ENCODE measurements at regions not wholly inside any gene's neighbourhood (a gene's known extent, or its start where the extent isn't known, plus 50 kb on each side); places are given as distances from the start of the nearest gene placed in this dataset.
"Not testable (repeated sequence)": the region's sequence is repeated elsewhere in the genome, so short reads cannot be mapped to it uniquely, and the experiment has no call there.

DNA sequence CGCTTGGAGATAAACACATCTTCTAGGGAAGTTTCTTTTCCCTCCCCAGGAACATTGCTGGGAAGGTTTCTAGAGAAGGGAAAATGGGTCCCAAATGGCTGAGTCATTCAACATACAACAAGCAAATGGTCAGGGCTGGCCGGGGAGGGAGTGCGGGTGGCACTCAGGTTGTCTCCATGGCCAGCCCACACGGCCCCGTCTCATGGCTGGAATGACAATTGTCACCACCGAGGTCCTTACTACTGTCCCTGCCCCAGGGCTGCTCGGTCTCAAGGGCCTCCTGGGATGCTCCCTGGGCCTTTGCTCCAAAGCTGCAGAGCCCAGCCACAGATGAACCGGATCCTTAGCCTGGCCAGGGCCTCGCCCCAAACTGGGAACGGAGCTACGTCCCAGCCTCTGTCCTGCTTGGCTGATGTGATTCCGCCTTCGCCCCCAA, 121.9 kb downstream of the FGF18 start:
- no peak overlapping the region for H3K4me3 ChIP-seq (ENCODE audit: low read depth, low read length)
- TF ChIP-seq, protein P1, sequence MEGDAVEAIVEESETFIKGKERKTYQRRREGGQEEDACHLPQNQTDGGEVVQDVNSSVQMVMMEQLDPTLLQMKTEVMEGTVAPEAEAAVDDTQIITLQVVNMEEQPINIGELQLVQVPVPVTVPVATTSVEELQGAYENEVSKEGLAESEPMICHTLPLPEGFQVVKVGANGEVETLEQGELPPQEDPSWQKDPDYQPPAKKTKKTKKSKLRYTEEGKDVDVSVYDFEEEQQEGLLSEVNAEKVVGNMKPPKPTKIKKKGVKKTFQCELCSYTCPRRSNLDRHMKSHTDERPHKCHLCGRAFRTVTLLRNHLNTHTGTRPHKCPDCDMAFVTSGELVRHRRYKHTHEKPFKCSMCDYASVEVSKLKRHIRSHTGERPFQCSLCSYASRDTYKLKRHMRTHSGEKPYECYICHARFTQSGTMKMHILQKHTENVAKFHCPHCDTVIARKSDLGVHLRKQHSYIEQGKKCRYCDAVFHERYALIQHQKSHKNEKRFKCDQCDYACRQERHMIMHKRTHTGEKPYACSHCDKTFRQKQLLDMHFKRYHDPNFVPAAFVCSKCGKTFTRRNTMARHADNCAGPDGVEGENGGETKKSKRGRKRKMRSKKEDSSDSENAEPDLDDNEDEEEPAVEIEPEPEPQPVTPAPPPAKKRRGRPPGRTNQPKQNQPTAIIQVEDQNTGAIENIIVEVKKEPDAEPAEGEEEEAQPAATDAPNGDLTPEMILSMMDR (IDR thresholded peaks at IDR 0.05; ENCODE audit: low read depth, low read length): no peak

DNA sequence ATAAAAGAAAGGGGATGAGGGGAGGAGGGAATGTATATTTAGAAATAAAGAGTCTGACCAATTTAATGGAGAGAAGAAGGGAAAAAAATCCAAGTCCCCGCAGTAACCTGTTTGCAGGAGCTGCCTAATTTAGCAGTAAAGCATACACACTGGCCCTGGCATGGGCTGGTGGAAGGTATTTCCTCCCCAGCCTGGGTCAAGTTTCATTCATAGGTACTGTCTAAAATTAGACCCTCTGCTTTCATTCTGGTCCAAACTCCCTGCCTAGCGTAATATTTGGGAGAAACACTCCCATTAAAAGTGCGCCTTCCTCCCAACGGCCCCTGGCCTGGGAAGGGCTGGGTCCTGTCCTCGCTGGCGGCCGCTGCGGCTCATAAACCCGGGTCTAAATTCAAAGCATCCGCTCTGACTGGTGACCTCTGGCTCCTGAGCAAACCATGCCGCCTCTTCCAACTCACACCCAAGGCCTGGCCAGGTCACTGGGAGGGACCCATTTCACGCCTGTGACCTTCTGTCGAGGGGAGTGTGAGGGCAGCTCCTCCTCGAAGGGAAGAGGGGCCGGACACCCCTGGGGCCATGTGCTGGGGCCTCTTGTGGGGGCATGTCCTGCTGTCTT, 123.2 kb downstream of the FGF18 start:
- no peak overlapping the region for H3K4me3 ChIP-seq (ENCODE audit: low read depth, low read length)
- TF ChIP-seq, protein P1 (IDR thresholded peaks at IDR 0.05; ENCODE audit: low read depth, low read length): no peak

DNA sequence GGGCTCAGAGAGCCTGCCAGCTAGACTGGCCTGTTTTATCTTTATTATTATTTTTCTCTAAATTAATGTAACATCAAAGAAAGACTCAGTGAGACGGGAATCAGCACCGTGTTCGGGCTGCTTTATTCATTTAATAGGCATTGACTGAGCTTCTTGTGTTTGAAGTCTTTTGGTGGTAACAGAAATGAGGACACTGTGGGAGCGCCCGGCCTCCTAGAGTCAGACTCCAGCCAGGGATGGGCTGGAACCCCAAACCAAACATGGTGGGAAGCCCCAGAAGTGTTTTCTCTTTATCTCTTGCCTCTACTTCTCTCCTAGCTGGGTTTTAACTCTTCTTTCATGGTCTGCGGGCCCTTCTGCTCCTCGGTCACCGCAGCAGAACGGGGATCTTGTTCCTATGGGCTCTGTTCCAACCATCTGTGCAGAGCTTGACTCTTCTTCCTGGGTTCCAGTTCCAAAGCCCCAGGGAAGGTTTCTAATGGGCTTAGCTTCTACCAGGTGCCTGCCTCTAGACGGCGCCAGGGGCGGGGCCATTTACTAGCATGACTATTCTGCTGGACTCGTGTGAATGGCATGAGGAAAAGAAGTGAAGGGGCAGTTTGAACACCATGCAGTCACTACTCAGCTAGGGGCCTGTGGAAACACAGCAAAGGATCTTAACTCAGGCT, 123.8 kb downstream of the FGF18 start:
- no peak overlapping the region for H3K4me3 ChIP-seq (ENCODE audit: low read depth, low read length)
- TF ChIP-seq, protein P1 (IDR thresholded peaks at IDR 0.05; ENCODE audit: low read depth, low read length): no peak

DNA sequence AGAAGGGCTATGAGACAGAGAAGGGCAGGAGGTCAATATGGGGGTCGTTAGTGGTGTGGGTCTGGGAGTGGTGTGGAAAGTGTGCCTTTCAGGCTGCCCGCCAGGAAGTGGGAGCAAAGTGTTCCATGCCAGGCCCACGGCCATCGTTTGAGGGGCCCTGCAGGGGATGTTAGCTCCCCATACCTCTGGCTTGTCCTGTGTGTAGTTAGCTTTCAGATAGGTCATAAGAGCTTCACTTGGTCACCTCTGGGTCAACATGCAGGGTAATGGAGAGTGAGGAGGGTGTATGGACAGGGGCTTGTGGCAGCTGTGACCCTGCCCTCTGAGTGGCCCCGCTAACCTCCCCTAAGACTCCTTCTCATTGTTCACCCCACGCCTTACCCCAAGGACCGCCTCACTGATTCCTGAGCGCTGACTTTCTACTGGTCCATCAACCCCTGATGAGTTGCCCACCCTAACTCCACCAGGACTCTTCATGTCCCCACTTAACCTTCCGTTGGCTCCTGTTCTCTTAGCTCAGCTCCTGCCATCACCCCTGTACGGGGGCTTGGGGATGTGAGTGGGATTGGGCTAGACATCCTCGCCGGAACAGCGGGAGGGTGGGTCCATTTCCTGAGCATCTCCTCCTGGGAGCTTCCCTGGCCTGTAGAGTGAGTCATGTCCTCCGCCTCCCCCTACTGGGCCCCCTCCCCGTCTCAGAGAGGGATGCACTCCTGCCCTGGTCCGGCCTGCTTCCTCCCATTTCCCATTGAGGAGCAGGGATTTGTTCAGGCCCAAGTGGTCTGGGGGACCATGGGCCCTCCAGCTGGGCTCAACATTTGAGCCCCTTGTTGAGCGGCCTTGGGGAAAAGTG, 125.7 kb downstream of the FGF18 start:
- TF ChIP-seq, protein P1 (IDR thresholded peaks at IDR 0.05; ENCODE audit: low read depth, low read length): no peak

DNA sequence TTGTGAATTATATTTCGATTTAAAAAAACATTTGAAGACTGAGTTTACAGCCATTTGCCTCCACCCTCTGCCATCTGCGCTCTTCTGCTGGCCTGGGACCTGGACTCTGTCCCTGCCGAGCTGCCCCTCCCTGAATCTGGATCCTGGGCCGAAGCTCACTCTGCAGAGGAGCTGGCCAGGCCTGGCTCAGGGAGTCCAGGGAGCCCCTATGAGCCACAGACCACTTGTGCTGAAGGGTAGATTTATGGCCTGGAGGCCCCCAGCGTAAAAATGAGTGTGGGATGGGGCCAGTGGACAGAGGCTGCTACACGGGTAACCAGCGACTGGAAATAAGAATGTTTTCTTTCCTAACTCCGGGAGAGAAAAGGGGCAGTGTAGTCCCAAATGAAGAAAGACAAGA, 129.8 kb downstream of the FGF18 start:
- TF ChIP-seq, protein P1 (IDR thresholded peaks at IDR 0.05; ENCODE audit: low read depth, low read length): no peak
- no peak overlapping the region for H3K4me3 ChIP-seq (ENCODE audit: low read depth, low read length)

More for the DNA sequence above, 125.7 kb downstream of the FGF18 start:
- H3K4me3 ChIP-seq (ENCODE audit: low read depth, low read length): no peak overlapping the region

DNA sequence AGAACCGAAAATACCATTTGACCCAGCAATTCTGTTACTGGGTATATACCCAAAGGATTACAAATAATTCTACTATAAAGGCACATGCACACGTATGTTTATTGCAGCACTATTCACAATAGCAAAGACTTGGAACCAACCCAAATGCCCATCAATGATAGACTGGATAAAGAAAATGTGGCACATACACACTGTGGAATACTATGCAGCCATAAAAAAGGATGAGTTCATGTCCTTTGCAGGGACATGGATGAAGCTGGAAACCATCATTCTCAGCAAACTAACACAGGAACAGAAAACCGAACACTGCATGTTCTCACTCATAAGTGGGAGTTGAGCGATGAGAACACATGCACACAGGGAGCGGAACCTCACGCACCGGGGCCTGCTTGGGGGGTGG, 134.4 kb downstream of the FGF18 start:
- H3K4me3 ChIP-seq (ENCODE audit: low read depth, low read length): not testable (repeated sequence)

DNA sequence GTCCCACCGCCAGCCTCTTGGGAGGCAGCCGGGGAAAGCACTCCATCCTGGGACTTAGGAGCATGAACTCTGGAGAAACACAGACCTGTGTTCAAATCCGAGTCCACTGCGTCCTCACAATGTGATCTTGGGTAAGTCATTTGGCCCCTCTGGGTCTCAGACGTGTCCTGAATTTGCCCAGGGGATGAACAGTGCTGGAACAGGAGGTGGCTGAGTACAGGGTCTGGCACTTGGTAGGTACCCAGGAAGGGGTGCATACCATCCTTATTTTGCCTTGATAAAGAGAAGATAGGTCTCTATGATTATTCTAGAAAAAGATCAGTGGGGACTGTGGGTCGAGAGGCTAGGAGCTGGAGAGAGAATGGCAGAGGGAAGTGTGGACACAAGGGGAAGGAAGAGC, 135.7 kb downstream of the FGF18 start:
- H3K4me3 ChIP-seq (ENCODE audit: low read depth, low read length): no peak overlapping the region
- TF ChIP-seq, protein P1 (IDR thresholded peaks at IDR 0.05; ENCODE audit: low read depth, low read length): no peak

Data from WI38 (cell line).